GM23338 (cell line): ENCODE measurements at regions not wholly inside any gene's neighbourhood (a gene's known extent, or its start where the extent isn't known, plus 50 kb on each side); places are given as distances from the start of the nearest gene placed in this dataset.

Experiments used
- ATAC-seq: fragments of 200-7000 bp; cut with Tn5 transposase; 3 replicates; pipeline ENCODE4 v1.9.1; 2020
- DNase-seq: peaks from one replicate; pipeline ENCODE4 v3.0.0-alpha.2; 2015; ENCODE audit warnings: low spot score
- H2AFZ ChIP-seq: fragments of 200-600 bp; sonication (generic); 2 replicates; pipeline ENCODE4 v1.8.0; 2016; ENCODE audit warnings: antibody characterized with exemption, mild to moderate bottlenecking, moderate library complexity
- H3F3A ChIP-seq: fragments of 200-600 bp; sonication (generic); replicated peaks from 2 replicates; pipeline ENCODE4 v1.8.0; 2017; ENCODE audit warnings: antibody characterized with exemption, mixed run types, low read depth
- H3K27ac ChIP-seq: fragments of 200-600 bp; sonication (generic); 2 replicates; pipeline ENCODE4 v1.6.1; 2016; ENCODE audit warnings: low read depth
- H3K27me3 ChIP-seq: fragments of 200-600 bp; sonication (generic); 2 replicates; pipeline ENCODE4 v1.8.0; 2016; ENCODE audit warnings: mild to moderate bottlenecking, mixed run types, moderate library complexity; ENCODE audit not compliant: insufficient read depth
- H3K36me3 ChIP-seq: fragments of 200-600 bp; sonication (generic); 2 replicates; pipeline ENCODE4 v1.8.0; 2016; ENCODE audit warnings: mild to moderate bottlenecking; ENCODE audit not compliant: insufficient read depth
- H3K4me1 ChIP-seq: fragments of 200-600 bp; sonication (generic); 2 replicates; pipeline ENCODE4 v1.8.0; 2016; ENCODE audit warnings: mild to moderate bottlenecking, moderate library complexity; ENCODE audit not compliant: insufficient read depth
- H3K4me2 ChIP-seq: fragments of 200-600 bp; sonication (generic); 2 replicates; pipeline ENCODE4 v1.7.1; 2017; ENCODE audit warnings: mixed run types
- H3K4me3 ChIP-seq: fragments of 200-600 bp; sonication (generic); 2 replicates; pipeline ENCODE4 v1.6.1; 2016; ENCODE audit warnings: mixed run types
- H3K79me2 ChIP-seq: fragments of 200-600 bp; sonication (generic); replicated peaks from 2 replicates; pipeline ENCODE4 v1.8.0; 2017; ENCODE audit warnings: mild to moderate bottlenecking; ENCODE audit not compliant: insufficient read depth
- H3K9me2 ChIP-seq: fragments of 200-600 bp; sonication (generic); 2 replicates; pipeline ENCODE4 v1.8.0; 2017; ENCODE audit not compliant: insufficient read depth
- H4K20me1 ChIP-seq: fragments of 200-600 bp; sonication (generic); replicated peaks from 2 replicates; pipeline ENCODE4 v1.8.0; 2017; ENCODE audit warnings: mild to moderate bottlenecking; ENCODE audit not compliant: insufficient read depth
- H3K27ac Mint-ChIP-seq: 2 replicates; pipeline ENCODE4 v1.8.0; 2020; ENCODE audit warnings: inconsistent platforms, mild to moderate bottlenecking, moderate library complexity, mixed read lengths
- H3K27me3 Mint-ChIP-seq: 3 replicates; pipeline ENCODE4 v1.8.0; 2022; ENCODE audit warnings: low read depth, mild to moderate bottlenecking, moderate library complexity, mixed read lengths, inconsistent platforms; ENCODE audit not compliant: insufficient read depth, poor library complexity
- H3K36me3 Mint-ChIP-seq: 3 replicates; pipeline ENCODE4 v1.8.0; 2021; ENCODE audit warnings: low read depth, mild to moderate bottlenecking, inconsistent platforms, moderate library complexity, mixed read lengths
- H3K4me1 Mint-ChIP-seq: 3 replicates; pipeline ENCODE4 v1.8.0; 2020; ENCODE audit warnings: mild to moderate bottlenecking, inconsistent platforms, mixed read lengths
- H3K4me3 Mint-ChIP-seq: 3 replicates; pipeline ENCODE4 v1.8.0; 2021; ENCODE audit warnings: moderate library complexity, mild to moderate bottlenecking, inconsistent platforms, mixed read lengths
- H3K9me3 Mint-ChIP-seq: 3 replicates; pipeline ENCODE4 v1.8.0; 2020; ENCODE audit warnings: moderate library complexity, mild to moderate bottlenecking, inconsistent platforms, mixed read lengths
- CREB1 ChIP-seq: fragments of 250-450 bp; sonication (Bioruptor Pico); IDR thresholded peaks from 2 replicates; pipeline ENCODE4 v1.5.0; 2020; ENCODE audit warnings: low read depth, mild to moderate bottlenecking, moderate library complexity
- EZH2 ChIP-seq: fragments of 200-600 bp; sonication (generic); IDR thresholded peaks from one replicate; pipeline ENCODE4 v1.8.0; 2017; ENCODE audit warnings: antibody characterized with exemption, mild to moderate bottlenecking, low read depth; ENCODE audit not compliant: unreplicated experiment
- EZH2phosphoT487 ChIP-seq: fragments of 200-600 bp; sonication (generic); IDR thresholded peaks from one replicate; pipeline ENCODE4 v1.8.1; 2018; ENCODE audit warnings: antibody characterized with exemption; ENCODE audit not compliant: unreplicated experiment
- JUNB ChIP-seq: IDR thresholded peaks from one replicate; pipeline ENCODE4 v1.6.1; 2016; ENCODE audit warnings: antibody characterized with exemption; ENCODE audit not compliant: unreplicated experiment
- NANOG ChIP-seq: IDR thresholded peaks from 2 replicates; pipeline ENCODE4 v1.6.1; 2016; ENCODE audit warnings: antibody characterized with exemption, borderline replicate concordance
- POLR2AphosphoS5 ChIP-seq: IDR thresholded peaks from 2 replicates; pipeline ENCODE4 v1.6.1; 2016; ENCODE audit warnings: antibody characterized with exemption, low read depth
- STAT1 ChIP-seq: IDR thresholded peaks from one replicate; pipeline ENCODE4 v1.6.1; 2016; ENCODE audit warnings: antibody characterized with exemption; ENCODE audit not compliant: unreplicated experiment
- ZNF114 ChIP-seq: fragments of 250-450 bp; sonication (Bioruptor Pico); IDR thresholded peaks from 2 replicates; pipeline ENCODE4 v1.5.0; 2020; ENCODE audit warnings: mild to moderate bottlenecking, moderate library complexity
- ZNF331 ChIP-seq: fragments of 250-450 bp; sonication (Bioruptor Pico); IDR thresholded peaks from 2 replicates; pipeline ENCODE4 v1.5.0; 2020; ENCODE audit warnings: low read depth, mild to moderate bottlenecking, moderate library complexity
- TF ChIP-seq, protein P1 (sequence below): IDR thresholded peaks from one replicate; pipeline ENCODE4 v1.6.1; 2018; ENCODE audit warnings: antibody characterized with exemption; ENCODE audit not compliant: unreplicated experiment
- TF ChIP-seq, protein P2 (sequence below): IDR thresholded peaks from 2 replicates; pipeline ENCODE4 v1.6.1; 2016; ENCODE audit warnings: antibody characterized with exemption
- TF ChIP-seq, protein P3 (sequence below): fragments of 250-450 bp; sonication (Bioruptor Pico); IDR thresholded peaks from 2 replicates; pipeline ENCODE4 v1.5.0; 2020; ENCODE audit warnings: mild to moderate bottlenecking, moderate library complexity
- TF ChIP-seq, protein P4 (sequence below), 2 experiments: fragments of 200-600 bp in 1 of 2; sonication (generic) in 1 of 2; conservative IDR thresholded peaks; 2 replicates each; pipeline versions ENCODE4 v1.5.1 to v1.6.1; 2016 to 2017; ENCODE audit warnings: antibody characterized with exemption in 2 of 2, low read depth in 2 of 2, mild to moderate bottlenecking in 2 of 2, moderate library complexity in 1 of 2

DNA sequence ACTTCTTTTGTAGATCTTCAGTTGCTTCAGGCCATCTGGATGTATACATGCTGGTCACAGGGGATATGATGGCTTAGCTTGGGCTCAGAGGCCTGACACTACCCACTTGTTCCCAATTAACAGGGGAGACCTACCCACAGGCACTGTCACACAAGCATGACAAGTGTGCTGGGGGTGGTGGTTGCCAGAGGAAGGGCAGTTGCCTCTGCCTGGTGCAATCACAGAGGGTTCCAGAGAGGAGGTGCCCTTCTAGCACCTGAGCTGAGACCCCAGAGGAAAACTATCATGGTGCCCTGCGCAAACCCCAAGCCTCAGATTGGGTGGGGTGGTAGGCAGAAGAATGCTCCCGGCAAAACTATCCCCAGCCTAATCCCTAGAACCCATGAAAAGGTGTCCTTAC, 65.6 kb upstream of the NANOS1 start:
- H3K4me2 ChIP-seq: no peak overlapping the region
- H3K27ac ChIP-seq: no peak overlapping the region
- DNase-seq (no peak), ATAC-seq (no peak)
- no peak for TF ChIP-seq EZH2
- no peak for TF ChIP-seq NANOG
- TF ChIP-seq, protein P1, sequence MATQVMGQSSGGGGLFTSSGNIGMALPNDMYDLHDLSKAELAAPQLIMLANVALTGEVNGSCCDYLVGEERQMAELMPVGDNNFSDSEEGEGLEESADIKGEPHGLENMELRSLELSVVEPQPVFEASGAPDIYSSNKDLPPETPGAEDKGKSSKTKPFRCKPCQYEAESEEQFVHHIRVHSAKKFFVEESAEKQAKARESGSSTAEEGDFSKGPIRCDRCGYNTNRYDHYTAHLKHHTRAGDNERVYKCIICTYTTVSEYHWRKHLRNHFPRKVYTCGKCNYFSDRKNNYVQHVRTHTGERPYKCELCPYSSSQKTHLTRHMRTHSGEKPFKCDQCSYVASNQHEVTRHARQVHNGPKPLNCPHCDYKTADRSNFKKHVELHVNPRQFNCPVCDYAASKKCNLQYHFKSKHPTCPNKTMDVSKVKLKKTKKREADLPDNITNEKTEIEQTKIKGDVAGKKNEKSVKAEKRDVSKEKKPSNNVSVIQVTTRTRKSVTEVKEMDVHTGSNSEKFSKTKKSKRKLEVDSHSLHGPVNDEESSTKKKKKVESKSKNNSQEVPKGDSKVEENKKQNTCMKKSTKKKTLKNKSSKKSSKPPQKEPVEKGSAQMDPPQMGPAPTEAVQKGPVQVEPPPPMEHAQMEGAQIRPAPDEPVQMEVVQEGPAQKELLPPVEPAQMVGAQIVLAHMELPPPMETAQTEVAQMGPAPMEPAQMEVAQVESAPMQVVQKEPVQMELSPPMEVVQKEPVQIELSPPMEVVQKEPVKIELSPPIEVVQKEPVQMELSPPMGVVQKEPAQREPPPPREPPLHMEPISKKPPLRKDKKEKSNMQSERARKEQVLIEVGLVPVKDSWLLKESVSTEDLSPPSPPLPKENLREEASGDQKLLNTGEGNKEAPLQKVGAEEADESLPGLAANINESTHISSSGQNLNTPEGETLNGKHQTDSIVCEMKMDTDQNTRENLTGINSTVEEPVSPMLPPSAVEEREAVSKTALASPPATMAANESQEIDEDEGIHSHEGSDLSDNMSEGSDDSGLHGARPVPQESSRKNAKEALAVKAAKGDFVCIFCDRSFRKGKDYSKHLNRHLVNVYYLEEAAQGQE: no peak
- no peak for TF ChIP-seq EZH2phosphoT487
- no peak for TF ChIP-seq STAT1
- no peak for TF ChIP-seq POLR2AphosphoS5
- TF ChIP-seq, protein P2, sequence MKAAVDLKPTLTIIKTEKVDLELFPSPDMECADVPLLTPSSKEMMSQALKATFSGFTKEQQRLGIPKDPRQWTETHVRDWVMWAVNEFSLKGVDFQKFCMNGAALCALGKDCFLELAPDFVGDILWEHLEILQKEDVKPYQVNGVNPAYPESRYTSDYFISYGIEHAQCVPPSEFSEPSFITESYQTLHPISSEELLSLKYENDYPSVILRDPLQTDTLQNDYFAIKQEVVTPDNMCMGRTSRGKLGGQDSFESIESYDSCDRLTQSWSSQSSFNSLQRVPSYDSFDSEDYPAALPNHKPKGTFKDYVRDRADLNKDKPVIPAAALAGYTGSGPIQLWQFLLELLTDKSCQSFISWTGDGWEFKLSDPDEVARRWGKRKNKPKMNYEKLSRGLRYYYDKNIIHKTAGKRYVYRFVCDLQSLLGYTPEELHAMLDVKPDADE: no peak
- TF ChIP-seq, protein P3, sequence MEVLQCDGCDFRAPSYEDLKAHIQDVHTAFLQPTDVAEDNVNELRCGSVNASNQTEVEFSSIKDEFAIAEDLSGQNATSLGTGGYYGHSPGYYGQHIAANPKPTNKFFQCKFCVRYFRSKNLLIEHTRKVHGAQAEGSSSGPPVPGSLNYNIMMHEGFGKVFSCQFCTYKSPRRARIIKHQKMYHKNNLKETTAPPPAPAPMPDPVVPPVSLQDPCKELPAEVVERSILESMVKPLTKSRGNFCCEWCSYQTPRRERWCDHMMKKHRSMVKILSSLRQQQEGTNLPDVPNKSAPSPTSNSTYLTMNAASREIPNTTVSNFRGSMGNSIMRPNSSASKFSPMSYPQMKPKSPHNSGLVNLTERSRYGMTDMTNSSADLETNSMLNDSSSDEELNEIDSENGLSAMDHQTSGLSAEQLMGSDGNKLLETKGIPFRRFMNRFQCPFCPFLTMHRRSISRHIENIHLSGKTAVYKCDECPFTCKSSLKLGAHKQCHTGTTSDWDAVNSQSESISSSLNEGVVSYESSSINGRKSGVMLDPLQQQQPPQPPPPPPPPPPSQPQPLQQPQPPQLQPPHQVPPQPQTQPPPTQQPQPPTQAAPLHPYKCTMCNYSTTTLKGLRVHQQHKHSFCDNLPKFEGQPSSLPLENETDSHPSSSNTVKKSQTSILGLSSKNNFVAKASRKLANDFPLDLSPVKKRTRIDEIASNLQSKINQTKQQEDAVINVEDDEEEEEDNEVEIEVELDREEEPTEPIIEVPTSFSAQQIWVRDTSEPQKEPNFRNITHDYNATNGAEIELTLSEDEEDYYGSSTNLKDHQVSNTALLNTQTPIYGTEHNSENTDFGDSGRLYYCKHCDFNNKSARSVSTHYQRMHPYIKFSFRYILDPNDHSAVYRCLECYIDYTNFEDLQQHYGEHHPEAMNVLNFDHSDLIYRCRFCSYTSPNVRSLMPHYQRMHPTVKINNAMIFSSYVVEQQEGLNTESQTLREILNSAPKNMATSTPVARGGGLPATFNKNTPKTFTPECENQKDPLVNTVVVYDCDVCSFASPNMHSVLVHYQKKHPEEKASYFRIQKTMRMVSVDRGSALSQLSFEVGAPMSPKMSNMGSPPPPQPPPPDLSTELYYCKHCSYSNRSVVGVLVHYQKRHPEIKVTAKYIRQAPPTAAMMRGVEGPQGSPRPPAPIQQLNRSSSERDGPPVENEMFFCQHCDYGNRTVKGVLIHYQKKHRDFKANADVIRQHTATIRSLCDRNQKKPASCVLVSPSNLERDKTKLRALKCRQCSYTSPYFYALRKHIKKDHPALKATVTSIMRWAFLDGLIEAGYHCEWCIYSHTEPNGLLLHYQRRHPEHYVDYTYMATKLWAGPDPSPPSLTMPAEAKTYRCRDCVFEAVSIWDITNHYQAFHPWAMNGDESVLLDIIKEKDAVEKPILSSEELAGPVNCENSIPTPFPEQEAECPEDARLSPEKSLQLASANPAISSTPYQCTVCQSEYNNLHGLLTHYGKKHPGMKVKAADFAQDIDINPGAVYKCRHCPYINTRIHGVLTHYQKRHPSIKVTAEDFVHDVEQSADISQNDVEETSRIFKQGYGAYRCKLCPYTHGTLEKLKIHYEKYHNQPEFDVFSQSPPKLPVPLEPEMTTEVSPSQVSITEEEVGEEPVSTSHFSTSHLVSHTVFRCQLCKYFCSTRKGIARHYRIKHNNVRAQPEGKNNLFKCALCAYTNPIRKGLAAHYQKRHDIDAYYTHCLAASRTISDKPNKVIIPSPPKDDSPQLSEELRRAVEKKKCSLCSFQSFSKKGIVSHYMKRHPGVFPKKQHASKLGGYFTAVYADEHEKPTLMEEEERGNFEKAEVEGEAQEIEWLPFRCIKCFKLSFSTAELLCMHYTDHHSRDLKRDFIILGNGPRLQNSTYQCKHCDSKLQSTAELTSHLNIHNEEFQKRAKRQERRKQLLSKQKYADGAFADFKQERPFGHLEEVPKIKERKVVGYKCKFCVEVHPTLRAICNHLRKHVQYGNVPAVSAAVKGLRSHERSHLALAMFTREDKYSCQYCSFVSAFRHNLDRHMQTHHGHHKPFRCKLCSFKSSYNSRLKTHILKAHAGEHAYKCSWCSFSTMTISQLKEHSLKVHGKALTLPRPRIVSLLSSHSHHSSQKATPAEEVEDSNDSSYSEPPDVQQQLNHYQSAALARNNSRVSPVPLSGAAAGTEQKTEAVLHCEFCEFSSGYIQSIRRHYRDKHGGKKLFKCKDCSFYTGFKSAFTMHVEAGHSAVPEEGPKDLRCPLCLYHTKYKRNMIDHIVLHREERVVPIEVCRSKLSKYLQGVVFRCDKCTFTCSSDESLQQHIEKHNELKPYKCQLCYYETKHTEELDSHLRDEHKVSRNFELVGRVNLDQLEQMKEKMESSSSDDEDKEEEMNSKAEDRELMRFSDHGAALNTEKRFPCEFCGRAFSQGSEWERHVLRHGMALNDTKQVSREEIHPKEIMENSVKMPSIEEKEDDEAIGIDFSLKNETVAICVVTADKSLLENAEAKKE (CRISPR knock-in tag): no peak
- no peak for TF ChIP-seq ZNF114 (CRISPR knock-in tag)
- TF ChIP-seq, protein P4, sequence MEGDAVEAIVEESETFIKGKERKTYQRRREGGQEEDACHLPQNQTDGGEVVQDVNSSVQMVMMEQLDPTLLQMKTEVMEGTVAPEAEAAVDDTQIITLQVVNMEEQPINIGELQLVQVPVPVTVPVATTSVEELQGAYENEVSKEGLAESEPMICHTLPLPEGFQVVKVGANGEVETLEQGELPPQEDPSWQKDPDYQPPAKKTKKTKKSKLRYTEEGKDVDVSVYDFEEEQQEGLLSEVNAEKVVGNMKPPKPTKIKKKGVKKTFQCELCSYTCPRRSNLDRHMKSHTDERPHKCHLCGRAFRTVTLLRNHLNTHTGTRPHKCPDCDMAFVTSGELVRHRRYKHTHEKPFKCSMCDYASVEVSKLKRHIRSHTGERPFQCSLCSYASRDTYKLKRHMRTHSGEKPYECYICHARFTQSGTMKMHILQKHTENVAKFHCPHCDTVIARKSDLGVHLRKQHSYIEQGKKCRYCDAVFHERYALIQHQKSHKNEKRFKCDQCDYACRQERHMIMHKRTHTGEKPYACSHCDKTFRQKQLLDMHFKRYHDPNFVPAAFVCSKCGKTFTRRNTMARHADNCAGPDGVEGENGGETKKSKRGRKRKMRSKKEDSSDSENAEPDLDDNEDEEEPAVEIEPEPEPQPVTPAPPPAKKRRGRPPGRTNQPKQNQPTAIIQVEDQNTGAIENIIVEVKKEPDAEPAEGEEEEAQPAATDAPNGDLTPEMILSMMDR (conservative IDR thresholded peaks at IDR 0.05; ENCODE audit: low read depth in 2 of 2): no peak
- TF ChIP-seq JUNB: no peak
- TF ChIP-seq ZNF331 (CRISPR knock-in tag): no peak
- TF ChIP-seq CREB1 (CRISPR knock-in tag): no peak
- no peak overlapping the region for H2AFZ ChIP-seq
- no peaks in the 10 kb centered on the region for H3K79me2 ChIP-seq
- no peaks in the 10 kb centered on the region for H3K36me3 Mint-ChIP-seq
- H3K9me3 Mint-ChIP-seq: no peaks in the 10 kb centered on the region
- peaks cover 8% of the 10 kb centered on the region for H3K4me1 Mint-ChIP-seq
- no peaks in the 10 kb centered on the region for H3K9me2 ChIP-seq
- no peaks in the 10 kb centered on the region for H4K20me1 ChIP-seq
- H3K27ac Mint-ChIP-seq: no peak overlapping the region
- H3K27me3 ChIP-seq: no peaks in the 10 kb centered on the region
- no peak overlapping the region for H3K4me3 Mint-ChIP-seq
- H3K27me3 Mint-ChIP-seq: peaks cover 2% of the 10 kb centered on the region
- H3K4me3 ChIP-seq: no peak overlapping the region
- no peaks in the 10 kb centered on the region for H3F3A ChIP-seq
- H3K36me3 ChIP-seq: no peaks in the 10 kb centered on the region
- H3K4me1 ChIP-seq: no peaks in the 10 kb centered on the region
